GM19467 (cell line): ENCODE measurements at regions not wholly inside any gene's neighbourhood (a gene's known extent, or its start where the extent isn't known, plus 50 kb on each side); places are given as distances from the start of the nearest gene placed in this dataset.

ENCODE experiments used
- ATAC-seq: cut with Tn5 transposase; IDR thresholded peaks from one replicate; pipeline ENCODE4 v1.9.1; 2021; ENCODE audit warnings: mild to moderate bottlenecking, moderate library complexity; ENCODE audit not compliant: unreplicated experiment

GRCh38 chr7:25619963-25620799 lies 391.9 kb upstream of the NPVF start:
- no peak for ATAC-seq

- no peak for ATAC-seq
These were observed 393.7 kb upstream of the NPVF start for GRCh38 chr7:25621993-25622392.

GRCh38 chr7:25622695-25623094 lies 394.4 kb upstream of the NPVF start:
- ATAC-seq, result no peak

- no peak for ATAC-seq
These were observed 395.8 kb upstream of the NPVF start for GRCh38 chr7:25624051-25624450.

- no peak for ATAC-seq
These were observed 396.5 kb upstream of the NPVF start for GRCh38 chr7:25624833-25625232.

- no peak for ATAC-seq
These were observed 397.2 kb upstream of the NPVF start for GRCh38 chr7:25625306-25625992.

GRCh38 chr7:25626451-25627131 lies 398.3 kb upstream of the NPVF start:
- ATAC-seq, result no peak

GRCh38 chr7:25628446-25628845 lies 400.2 kb upstream of the NPVF start:
- no peak for ATAC-seq

- ATAC-seq, result no peak
These were observed 404.3 kb upstream of the NPVF start for GRCh38 chr7:25632616-25633015.

- ATAC-seq, result no peak
These were observed 405.2 kb upstream of the NPVF start for GRCh38 chr7:25633426-25634036.

- ATAC-seq, result no peak
These were observed 407.9 kb upstream of the NPVF start for GRCh38 chr7:25636168-25636567.

- no peak for ATAC-seq
These were observed 408.6 kb upstream of the NPVF start for GRCh38 chr7:25636871-25637283.

GRCh38 chr7:25638068-25638467 lies 409.8 kb upstream of the NPVF start:
- no peak for ATAC-seq

- ATAC-seq, result no peak
These were observed 410.4 kb upstream of the NPVF start for GRCh38 chr7:25638590-25639244.

- ATAC-seq, result no peak
These were observed 414.6 kb upstream of the NPVF start for GRCh38 chr7:25642849-25643248.

- ATAC-seq, result no peak
These were observed 415.0 kb upstream of the NPVF start for GRCh38 chr7:25643286-25643685.

- no peak for ATAC-seq
These were observed 415.6 kb upstream of the NPVF start for GRCh38 chr7:25643770-25644394.

- ATAC-seq, result no peak
These were observed 418.6 kb upstream of the NPVF start for GRCh38 chr7:25646726-25647413.

- ATAC-seq, result no peak
These were observed 419.6 kb upstream of the NPVF start for GRCh38 chr7:25647872-25648271.

GRCh38 chr7:25652366-25652765 lies 424.1 kb upstream of the NPVF start:
- no peak for ATAC-seq
